HEK293T (cell line): ENCODE measurements at regions not wholly inside any gene's neighbourhood (a gene's known extent, or its start where the extent isn't known, plus 50 kb on each side); places are given as distances from the start of the nearest gene placed in this dataset.

Experiments used
- ARNT ChIP-seq: fragments of 450-650 bp; IDR thresholded peaks from 2 replicates; pipeline ENCODE4 v1.6.1; 2017; ENCODE audit warnings: mild to moderate bottlenecking
- FOXA1 ChIP-seq: fragments of 450-650 bp; IDR thresholded peaks from 2 replicates; pipeline ENCODE4 v1.6.1; 2016; ENCODE audit warnings: mild to moderate bottlenecking
- FOXM1 ChIP-seq: fragments of 450-650 bp; IDR thresholded peaks from 2 replicates; pipeline ENCODE4 v1.6.1; 2017; ENCODE audit warnings: mild to moderate bottlenecking, borderline replicate concordance
- NFRKB ChIP-seq: fragments of 450-650 bp; IDR thresholded peaks from 2 replicates; pipeline ENCODE4 v1.6.1; 2016; ENCODE audit warnings: mild to moderate bottlenecking, moderate library complexity
- PKNOX1 ChIP-seq: fragments of 450-650 bp; IDR thresholded peaks from 2 replicates; pipeline ENCODE4 v1.6.1; 2016

GRCh38 chr5:92560698-92561401 is 1020.2 kb downstream of the NR2F1-AS1 start:
- TF ChIP-seq NFRKB (no peak), PKNOX1 (no peak), FOXM1 (no peak), ARNT (no peak), FOXA1 (no peak)
